HCT116 (cell line): ENCODE measurements at regions not wholly inside any gene's neighbourhood (a gene's known extent, or its start where the extent isn't known, plus 50 kb on each side); places are given as distances from the start of the nearest gene placed in this dataset.

ENCODE experiments used
- ATAC-seq: fragments of 200-7000 bp; cut with Tn5 transposase; 2 replicates; pipeline ENCODE4 v1.9.1; 2020; ENCODE audit warnings: mild to moderate bottlenecking, moderate library complexity
- BruUV-seq: library from RNA; stranded (reverse); fragments of 400-500 nt; replicated peaks from 2 replicates; lab custom pipeline; 2021; lab: Mats Ljungman, UMichigan
- CTCF ChIA-PET: fragments of 300-600 bp; sonication (Branson Sonifier 250); formaldehyde crosslinking; loops from one replicate; lab custom pipeline; 2021; ENCODE audit warnings: antibody characterized with exemption; lab: Charles Lee
- POLR2A ChIA-PET: fragments of 300-600, 350-600 bp; sonication (Branson Sonifier 250); formaldehyde crosslinking; loops from one replicate; lab custom pipeline; 2021; ENCODE audit warnings: antibody characterized with exemption; lab: Charles Lee
- RAD21 ChIA-PET, 2 experiments: fragments of 300-600 bp; sonication (Branson Sonifier 250); formaldehyde crosslinking; loops; one replicate each; lab custom pipeline; 2023; ENCODE audit warnings: low total read pairs in 2 of 2; ENCODE audit not compliant: uncharacterized antibody in 2 of 2, unreplicated experiment in 2 of 2, low non-redundant PET in 1 of 2; lab: Charles Lee
- DNase-seq: peaks from one replicate; pipeline ENCODE4 v3.0.0-alpha.2; 2010; ENCODE audit warnings: low read depth, low spot score
- H2AFZ ChIP-seq: fragments of 200-600 bp; shearing (Covaris generic), sonication (generic); 2 replicates; pipeline ENCODE4 v1.6.1; 2017; ENCODE audit warnings: low read depth, mixed run types, mixed read lengths, antibody characterized with exemption, low read length; ENCODE audit not compliant: poor library complexity, severe bottlenecking
- H3K27ac ChIP-seq: 2 replicates; pipeline ENCODE4 v1.5.1; 2012; ENCODE audit warnings: low read depth, low read length
- H3K27me3 ChIP-seq: fragments of 200-600 bp; sonication (generic); 2 replicates; pipeline ENCODE4 v1.6.1; 2016; ENCODE audit warnings: mixed run types, low read length, mixed read lengths; ENCODE audit not compliant: insufficient read depth
- H3K36me3 ChIP-seq, 2 experiments: fragments of 200-500 bp in 1 of 2; fragments of 200-600 bp in 1 of 2; sonication (Bioruptor generic) in 1 of 2; sonication (generic) in 1 of 2; 2 replicates each; pipeline versions ENCODE4 v1.5.1 to v1.6.1; 2014 to 2016; ENCODE audit warnings: low read length in 2 of 2, inconsistent platforms in 1 of 2, mixed read lengths in 1 of 2, mixed run types in 1 of 2; ENCODE audit not compliant: insufficient read depth in 2 of 2, control insufficient read depth in 1 of 2
- H3K4me1 ChIP-seq, 2 experiments: fragments of 200-600 bp in 1 of 2; sonication (generic) in 1 of 2; 2 replicates each; pipeline versions ENCODE4 v1.5.1 to v1.6.1; 2012 to 2017; ENCODE audit warnings: low read length in 2 of 2, inconsistent platforms in 1 of 2, mild to moderate bottlenecking in 1 of 2, mixed read lengths in 1 of 2, mixed run types in 1 of 2, moderate library complexity in 1 of 2; ENCODE audit not compliant: insufficient read depth in 2 of 2, control insufficient read depth in 1 of 2
- H3K4me2 ChIP-seq: fragments of 200-600 bp; sonication (generic); 2 replicates; pipeline ENCODE4 v1.6.1; 2017; ENCODE audit warnings: mixed run types, low read length, mixed read lengths
- H3K4me3 ChIP-seq, 2 experiments: fragments of 200-600 bp in 1 of 2; sonication (generic) in 1 of 2; replicated peaks in 1 of 2; 2 replicates each; pipeline ENCODE4 v1.5.1; 2011 to 2016; ENCODE audit warnings: low read length in 2 of 2, control low read depth in 1 of 2, low read depth in 1 of 2, mild to moderate bottlenecking in 1 of 2, mixed read lengths in 1 of 2, mixed run types in 1 of 2
- H3K79me2 ChIP-seq: fragments of 200-600 bp; sonication (generic); 2 replicates; pipeline ENCODE4 v1.6.1; 2017; ENCODE audit warnings: mild to moderate bottlenecking, mixed run types, low read length, moderate library complexity, mixed read lengths; ENCODE audit not compliant: insufficient read depth
- H3K9ac ChIP-seq: fragments of 200-600 bp; sonication (generic); 2 replicates; pipeline ENCODE4 v1.6.1; 2016; ENCODE audit warnings: low read length, mixed read lengths
- H3K9me2 ChIP-seq: fragments of 200-600 bp; sonication (generic), shearing (Covaris generic); 2 replicates; pipeline ENCODE4 v1.6.1; 2017; ENCODE audit warnings: mixed run types, mild to moderate bottlenecking, moderate library complexity; ENCODE audit not compliant: insufficient read depth
- H3K9me3 ChIP-seq, 2 experiments: fragments of 200-500 bp in 1 of 2; fragments of 200-600 bp in 1 of 2; sonication (Bioruptor generic) in 1 of 2; sonication (generic) in 1 of 2; 2 replicates each; pipeline ENCODE4 v1.6.1; 2014 to 2017; ENCODE audit warnings: low read length in 2 of 2, mixed read lengths in 2 of 2, inconsistent platforms in 1 of 2, low read depth in 1 of 2, mild to moderate bottlenecking in 1 of 2, mixed run types in 1 of 2, moderate library complexity in 1 of 2; ENCODE audit not compliant: control insufficient read depth in 1 of 2, insufficient read depth in 1 of 2
- H4K20me1 ChIP-seq: fragments of 200-600 bp; sonication (generic), shearing (Covaris generic); 2 replicates; pipeline ENCODE4 v1.6.1; 2017; ENCODE audit warnings: mixed run types, mild to moderate bottlenecking, moderate library complexity; ENCODE audit not compliant: insufficient read depth
- CBX3 ChIP-seq: IDR thresholded peaks from 2 replicates; pipeline ENCODE4 v1.6.1; 2012; ENCODE audit warnings: low read depth
- CEBPB ChIP-seq: IDR thresholded peaks from 2 replicates; pipeline ENCODE4 v1.6.1; 2012; ENCODE audit warnings: low read depth
- EGR1 ChIP-seq: IDR thresholded peaks from 2 replicates; pipeline ENCODE4 v1.6.1; 2012; ENCODE audit warnings: low read depth
- ELF1 ChIP-seq: IDR thresholded peaks from 2 replicates; pipeline ENCODE4 v1.6.1; 2012; ENCODE audit warnings: low read depth, borderline replicate concordance
- EZH2 ChIP-seq: fragments of 200-600 bp; sonication (generic); IDR thresholded peaks from 2 replicates; pipeline ENCODE4 v1.6.1; 2017; ENCODE audit warnings: antibody characterized with exemption, mixed run types
- EZH2phosphoT487 ChIP-seq: fragments of 200-600 bp; IDR thresholded peaks from 2 replicates; pipeline ENCODE4 v1.6.1; 2018; ENCODE audit warnings: antibody characterized with exemption, borderline replicate concordance
- JUND ChIP-seq: IDR thresholded peaks from 2 replicates; pipeline ENCODE4 v1.6.1; 2012
- SRF ChIP-seq: IDR thresholded peaks from 2 replicates; pipeline ENCODE4 v1.6.1; 2012; ENCODE audit warnings: low read depth
- intact Hi-C: fragments of 100-400 bp; cut with micrococcal nuclease; formaldehyde crosslinking; loops from 2 replicates; pipeline ENCODE4 v1.10.0; 2022
- TF ChIP-seq, protein P1 (sequence below): IDR thresholded peaks from 2 replicates; pipeline ENCODE4 v1.6.1; 2012; ENCODE audit warnings: low read depth
- TF ChIP-seq, protein P2 (sequence below), 3 experiments: fragments of 200-600 bp in 1 of 3; sonication (generic) in 1 of 3; IDR thresholded peaks in 2 of 3; conservative IDR thresholded peaks in 1 of 3; 2 replicates each; pipeline ENCODE4 v1.5.1; 2012 to 2017; ENCODE audit warnings: low read depth in 2 of 3, low read length in 2 of 3, antibody characterized with exemption in 1 of 3, borderline replicate concordance in 1 of 3, control low read depth in 1 of 3, mild to moderate bottlenecking in 1 of 3, mixed read lengths in 1 of 3, mixed run types in 1 of 3, moderate library complexity in 1 of 3; ENCODE audit not compliant: insufficient read depth in 1 of 3
- TF ChIP-seq, protein P3 (sequence below): IDR thresholded peaks from 2 replicates; pipeline ENCODE4 v1.6.1; 2012
- TF ChIP-seq, protein P4 (sequence below): IDR thresholded peaks from 2 replicates; pipeline ENCODE4 v1.6.1; 2011; ENCODE audit warnings: mild to moderate bottlenecking, low read length, moderate library complexity; ENCODE audit not compliant: insufficient replicate concordance; ENCODE audit errors: extremely low read depth
- TF ChIP-seq, protein P5 (sequence below): IDR thresholded peaks from 2 replicates; pipeline ENCODE4 v1.6.1; 2012

DNA sequence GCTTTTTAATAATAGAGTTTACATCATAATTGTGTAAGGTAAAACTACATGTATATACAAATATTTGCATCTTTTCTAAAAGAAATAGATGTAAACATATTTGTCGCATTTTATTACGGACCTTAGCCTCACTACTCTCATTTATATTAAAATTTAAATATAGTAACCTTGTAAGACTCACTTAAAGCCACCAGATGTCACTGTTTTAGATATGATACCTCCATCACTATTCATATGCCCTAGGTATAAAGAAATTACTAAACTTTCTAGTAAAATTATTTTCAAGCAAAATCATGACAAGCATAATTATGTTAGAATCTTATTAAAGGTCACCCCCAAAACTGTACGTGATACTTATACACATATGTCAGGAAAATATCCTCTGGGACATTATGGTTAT is 674.3 kb upstream of the REG3G start (continued):
- TF ChIP-seq, protein P1, sequence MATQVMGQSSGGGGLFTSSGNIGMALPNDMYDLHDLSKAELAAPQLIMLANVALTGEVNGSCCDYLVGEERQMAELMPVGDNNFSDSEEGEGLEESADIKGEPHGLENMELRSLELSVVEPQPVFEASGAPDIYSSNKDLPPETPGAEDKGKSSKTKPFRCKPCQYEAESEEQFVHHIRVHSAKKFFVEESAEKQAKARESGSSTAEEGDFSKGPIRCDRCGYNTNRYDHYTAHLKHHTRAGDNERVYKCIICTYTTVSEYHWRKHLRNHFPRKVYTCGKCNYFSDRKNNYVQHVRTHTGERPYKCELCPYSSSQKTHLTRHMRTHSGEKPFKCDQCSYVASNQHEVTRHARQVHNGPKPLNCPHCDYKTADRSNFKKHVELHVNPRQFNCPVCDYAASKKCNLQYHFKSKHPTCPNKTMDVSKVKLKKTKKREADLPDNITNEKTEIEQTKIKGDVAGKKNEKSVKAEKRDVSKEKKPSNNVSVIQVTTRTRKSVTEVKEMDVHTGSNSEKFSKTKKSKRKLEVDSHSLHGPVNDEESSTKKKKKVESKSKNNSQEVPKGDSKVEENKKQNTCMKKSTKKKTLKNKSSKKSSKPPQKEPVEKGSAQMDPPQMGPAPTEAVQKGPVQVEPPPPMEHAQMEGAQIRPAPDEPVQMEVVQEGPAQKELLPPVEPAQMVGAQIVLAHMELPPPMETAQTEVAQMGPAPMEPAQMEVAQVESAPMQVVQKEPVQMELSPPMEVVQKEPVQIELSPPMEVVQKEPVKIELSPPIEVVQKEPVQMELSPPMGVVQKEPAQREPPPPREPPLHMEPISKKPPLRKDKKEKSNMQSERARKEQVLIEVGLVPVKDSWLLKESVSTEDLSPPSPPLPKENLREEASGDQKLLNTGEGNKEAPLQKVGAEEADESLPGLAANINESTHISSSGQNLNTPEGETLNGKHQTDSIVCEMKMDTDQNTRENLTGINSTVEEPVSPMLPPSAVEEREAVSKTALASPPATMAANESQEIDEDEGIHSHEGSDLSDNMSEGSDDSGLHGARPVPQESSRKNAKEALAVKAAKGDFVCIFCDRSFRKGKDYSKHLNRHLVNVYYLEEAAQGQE, result no peak

DNA sequence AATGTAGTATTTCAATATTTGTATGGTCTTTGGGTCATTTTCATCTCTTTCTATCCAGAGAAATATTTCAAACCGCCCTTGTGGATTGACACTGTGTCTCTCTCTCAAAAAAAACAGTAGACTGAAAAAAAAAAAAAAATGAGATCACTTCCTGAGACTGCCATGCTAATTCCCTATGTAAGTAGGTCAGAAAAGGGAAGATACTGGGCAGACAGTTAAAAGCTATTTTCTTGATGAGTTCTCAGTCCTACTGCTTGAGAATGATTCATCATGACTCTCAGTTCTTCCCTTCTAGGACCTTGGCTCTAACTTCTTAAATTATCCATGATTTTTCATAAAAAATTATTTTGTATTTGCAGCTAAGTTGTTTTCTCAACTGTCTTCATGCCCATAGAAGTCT is 672.3 kb upstream of the REG3G start:
- CTCF ChIA-PET, result no interaction called here
- TF ChIP-seq, protein P2, sequence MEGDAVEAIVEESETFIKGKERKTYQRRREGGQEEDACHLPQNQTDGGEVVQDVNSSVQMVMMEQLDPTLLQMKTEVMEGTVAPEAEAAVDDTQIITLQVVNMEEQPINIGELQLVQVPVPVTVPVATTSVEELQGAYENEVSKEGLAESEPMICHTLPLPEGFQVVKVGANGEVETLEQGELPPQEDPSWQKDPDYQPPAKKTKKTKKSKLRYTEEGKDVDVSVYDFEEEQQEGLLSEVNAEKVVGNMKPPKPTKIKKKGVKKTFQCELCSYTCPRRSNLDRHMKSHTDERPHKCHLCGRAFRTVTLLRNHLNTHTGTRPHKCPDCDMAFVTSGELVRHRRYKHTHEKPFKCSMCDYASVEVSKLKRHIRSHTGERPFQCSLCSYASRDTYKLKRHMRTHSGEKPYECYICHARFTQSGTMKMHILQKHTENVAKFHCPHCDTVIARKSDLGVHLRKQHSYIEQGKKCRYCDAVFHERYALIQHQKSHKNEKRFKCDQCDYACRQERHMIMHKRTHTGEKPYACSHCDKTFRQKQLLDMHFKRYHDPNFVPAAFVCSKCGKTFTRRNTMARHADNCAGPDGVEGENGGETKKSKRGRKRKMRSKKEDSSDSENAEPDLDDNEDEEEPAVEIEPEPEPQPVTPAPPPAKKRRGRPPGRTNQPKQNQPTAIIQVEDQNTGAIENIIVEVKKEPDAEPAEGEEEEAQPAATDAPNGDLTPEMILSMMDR (IDR thresholded peaks at IDR 0.05 in 2 of 3, conservative IDR thresholded peaks at IDR 0.05 in 1 of 3; ENCODE audit: borderline replicate concordance in 1 of 3, insufficient read depth in 1 of 3, low read depth in 2 of 3, low read length in 2 of 3), result no peak
- TF ChIP-seq, protein P3, sequence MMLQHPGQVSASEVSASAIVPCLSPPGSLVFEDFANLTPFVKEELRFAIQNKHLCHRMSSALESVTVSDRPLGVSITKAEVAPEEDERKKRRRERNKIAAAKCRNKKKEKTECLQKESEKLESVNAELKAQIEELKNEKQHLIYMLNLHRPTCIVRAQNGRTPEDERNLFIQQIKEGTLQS, result no peak
- TF ChIP-seq, protein P4, sequence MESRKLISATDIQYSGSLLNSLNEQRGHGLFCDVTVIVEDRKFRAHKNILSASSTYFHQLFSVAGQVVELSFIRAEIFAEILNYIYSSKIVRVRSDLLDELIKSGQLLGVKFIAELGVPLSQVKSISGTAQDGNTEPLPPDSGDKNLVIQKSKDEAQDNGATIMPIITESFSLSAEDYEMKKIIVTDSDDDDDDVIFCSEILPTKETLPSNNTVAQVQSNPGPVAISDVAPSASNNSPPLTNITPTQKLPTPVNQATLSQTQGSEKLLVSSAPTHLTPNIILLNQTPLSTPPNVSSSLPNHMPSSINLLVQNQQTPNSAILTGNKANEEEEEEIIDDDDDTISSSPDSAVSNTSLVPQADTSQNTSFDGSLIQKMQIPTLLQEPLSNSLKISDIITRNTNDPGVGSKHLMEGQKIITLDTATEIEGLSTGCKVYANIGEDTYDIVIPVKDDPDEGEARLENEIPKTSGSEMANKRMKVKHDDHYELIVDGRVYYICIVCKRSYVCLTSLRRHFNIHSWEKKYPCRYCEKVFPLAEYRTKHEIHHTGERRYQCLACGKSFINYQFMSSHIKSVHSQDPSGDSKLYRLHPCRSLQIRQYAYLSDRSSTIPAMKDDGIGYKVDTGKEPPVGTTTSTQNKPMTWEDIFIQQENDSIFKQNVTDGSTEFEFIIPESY, result no peak
- no peak for TF ChIP-seq EZH2
- TF ChIP-seq SRF, result no peak
- TF ChIP-seq, protein P1, result no peak
- no peak for TF ChIP-seq EGR1
- TF ChIP-seq CBX3, result no peak
- no peak for TF ChIP-seq ELF1
- TF ChIP-seq CEBPB, result no peak
- no peak for TF ChIP-seq EZH2phosphoT487
- TF ChIP-seq, protein P5, sequence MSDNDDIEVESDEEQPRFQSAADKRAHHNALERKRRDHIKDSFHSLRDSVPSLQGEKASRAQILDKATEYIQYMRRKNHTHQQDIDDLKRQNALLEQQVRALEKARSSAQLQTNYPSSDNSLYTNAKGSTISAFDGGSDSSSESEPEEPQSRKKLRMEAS, result no peak
- no peak for TF ChIP-seq JUND

More for the DNA sequence above, 672.3 kb upstream of the REG3G start:
- DNase-seq (no peak), ATAC-seq (no peak)
- no peak overlapping the region for H2AFZ ChIP-seq
- H3K36me3 ChIP-seq, result no peaks in the 10 kb centered on the region
- no peaks in the 10 kb centered on the region for H3K4me1 ChIP-seq
- intact Hi-C loops, result no loop called here
- H3K4me2 ChIP-seq, result no peak overlapping the region
- no peak overlapping the region for H3K4me3 ChIP-seq
- H3K79me2 ChIP-seq, result no peaks in the 10 kb centered on the region
- H3K9me2 ChIP-seq, result no peaks in the 10 kb centered on the region
- no TSS peak for BruUV-seq
- ChIA-PET POLR2A (no interaction called here), RAD21 (no interaction called here)
- H3K9ac ChIP-seq, result no peak overlapping the region
- H3K27me3 ChIP-seq, result no peaks in the 10 kb centered on the region
- no peaks in the 10 kb centered on the region for H4K20me1 ChIP-seq
- H3K27ac ChIP-seq, result no peak overlapping the region
- peaks cover 4 to 11% of the 10 kb centered on the region in 2 experiments; a peak in 2 of 4 replicates for H3K9me3 ChIP-seq
